ENCODE measurements at regions not wholly inside any gene's neighbourhood (a gene's known extent, or its start where the extent isn't known, plus 50 kb on each side); places are given as distances from the start of the nearest gene placed in this dataset.

GRCh38 chr2:56713978-56714377 is 530.2 kb downstream of the CCDC85A start:
- DNase-seq: no peak

GRCh38 chr2:56714400-56714799 is 530.6 kb downstream of the CCDC85A start:
- DNase-seq: no peak

GRCh38 chr2:56715683-56716082 is 531.9 kb downstream of the CCDC85A start:
- DNase-seq: no peak

GRCh38 chr2:56718413-56718812 is 534.6 kb downstream of the CCDC85A start:
- DNase-seq: no peak

GRCh38 chr2:56729212-56729611 is 545.4 kb downstream of the CCDC85A start:
- DNase-seq: no peak

- no peak for DNase-seq
Measured at GRCh38 chr2:56732946-56733345, 549.2 kb downstream of the CCDC85A start.

- no peak for DNase-seq
Measured at GRCh38 chr2:56739413-56739812, 555.6 kb downstream of the CCDC85A start.

GRCh38 chr2:56741601-56742102 is 557.9 kb downstream of the CCDC85A start:
- no peak for DNase-seq

- no peak for DNase-seq
Measured at GRCh38 chr2:56743807-56744206, 560.0 kb downstream of the CCDC85A start.

- DNase-seq: peak in 2 of 3 donors; percentile 1 to 27
Measured at GRCh38 chr2:56749152-56749752, 565.5 kb downstream of the CCDC85A start.

GRCh38 chr2:56753182-56753581 is 569.4 kb downstream of the CCDC85A start:
- DNase-seq: no peak

GRCh38 chr2:56754066-56754615 is 570.4 kb downstream of the CCDC85A start:
- DNase-seq: no peak

GRCh38 chr2:56754627-56755026 is 570.8 kb downstream of the CCDC85A start:
- DNase-seq: no peak

- DNase-seq: no peak
Measured at GRCh38 chr2:56757884-56758545, 574.2 kb downstream of the CCDC85A start.

GRCh38 chr2:56763683-56764082 is 579.9 kb downstream of the CCDC85A start:
- DNase-seq: no peak

GRCh38 chr2:56768973-56769372 is 585.2 kb downstream of the CCDC85A start:
- no peak for DNase-seq

GRCh38 chr2:56770490-56770889 is 586.7 kb downstream of the CCDC85A start:
- DNase-seq: no peak

GRCh38 chr2:56784046-56784445 is 600.3 kb downstream of the CCDC85A start:
- no peak for DNase-seq

- DNase-seq: no peak
Measured at GRCh38 chr2:56801214-56801613, 617.4 kb downstream of the CCDC85A start.

GRCh38 chr2:56801770-56802169 is 618.0 kb downstream of the CCDC85A start:
- DNase-seq: no peak

- no peak for DNase-seq
Measured at GRCh38 chr2:56803596-56803995, 619.8 kb downstream of the CCDC85A start.

GRCh38 chr2:56806924-56807323 is 623.1 kb downstream of the CCDC85A start:
- no peak for DNase-seq

GRCh38 chr2:56807861-56808260 is 624.1 kb downstream of the CCDC85A start:
- DNase-seq: no peak

- DNase-seq: no peak
Measured at GRCh38 chr2:56811401-56811800, 627.6 kb downstream of the CCDC85A start.

Measured in suppressor macrophage treated with lipopolysaccharide for 1 hour (primary cell).